Keratinocyte (primary cell): ENCODE measurements at regions not wholly inside any gene's neighbourhood (a gene's known extent, or its start where the extent isn't known, plus 50 kb on each side); places are given as distances from the start of the nearest gene placed in this dataset.

ENCODE experiments used
- EZH2 ChIP-seq: IDR thresholded peaks from one replicate; pipeline ENCODE4 v1.6.1; 2012; ENCODE audit warnings: inconsistent platforms, mild to moderate bottlenecking, low read length, moderate library complexity
- TF ChIP-seq, protein P1 (sequence below), 3 experiments: IDR thresholded peaks in 1 of 3; conservative IDR thresholded peaks in 1 of 3; optimal IDR thresholded peaks in 1 of 3; 2 replicates in 2 of 3; 3 replicates in 1 of 3; pipeline versions ENCODE3 to v1.5.1; 2011; ENCODE audit warnings: low read length in 3 of 3, mild to moderate bottlenecking in 3 of 3, moderate library complexity in 2 of 3, control low read depth in 1 of 3, inconsistent platforms in 1 of 3; ENCODE audit not compliant: insufficient read depth in 2 of 3; ENCODE audit errors: extremely low read depth in 1 of 3

DNA sequence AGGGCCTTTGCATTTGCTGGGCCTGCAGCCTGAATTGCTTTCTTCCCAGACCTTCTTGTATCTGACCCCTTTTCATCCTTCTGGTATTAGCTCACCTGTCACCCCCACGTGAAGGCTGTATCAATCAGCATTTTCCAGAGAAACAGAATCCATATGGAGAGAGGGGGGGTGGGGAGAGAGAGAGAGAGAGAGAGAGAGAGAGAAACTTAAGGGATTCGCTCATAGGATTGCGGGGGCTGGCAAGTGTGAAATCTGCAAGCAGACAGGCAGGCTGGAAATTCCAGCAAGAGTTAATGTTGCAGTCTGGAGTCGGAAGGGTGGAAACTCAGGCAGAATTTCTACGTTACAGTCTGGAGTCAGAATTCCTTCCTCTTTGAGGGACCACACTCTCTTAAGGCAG, 410.7 kb upstream of the SULF2 start:
- TF ChIP-seq, protein P1, sequence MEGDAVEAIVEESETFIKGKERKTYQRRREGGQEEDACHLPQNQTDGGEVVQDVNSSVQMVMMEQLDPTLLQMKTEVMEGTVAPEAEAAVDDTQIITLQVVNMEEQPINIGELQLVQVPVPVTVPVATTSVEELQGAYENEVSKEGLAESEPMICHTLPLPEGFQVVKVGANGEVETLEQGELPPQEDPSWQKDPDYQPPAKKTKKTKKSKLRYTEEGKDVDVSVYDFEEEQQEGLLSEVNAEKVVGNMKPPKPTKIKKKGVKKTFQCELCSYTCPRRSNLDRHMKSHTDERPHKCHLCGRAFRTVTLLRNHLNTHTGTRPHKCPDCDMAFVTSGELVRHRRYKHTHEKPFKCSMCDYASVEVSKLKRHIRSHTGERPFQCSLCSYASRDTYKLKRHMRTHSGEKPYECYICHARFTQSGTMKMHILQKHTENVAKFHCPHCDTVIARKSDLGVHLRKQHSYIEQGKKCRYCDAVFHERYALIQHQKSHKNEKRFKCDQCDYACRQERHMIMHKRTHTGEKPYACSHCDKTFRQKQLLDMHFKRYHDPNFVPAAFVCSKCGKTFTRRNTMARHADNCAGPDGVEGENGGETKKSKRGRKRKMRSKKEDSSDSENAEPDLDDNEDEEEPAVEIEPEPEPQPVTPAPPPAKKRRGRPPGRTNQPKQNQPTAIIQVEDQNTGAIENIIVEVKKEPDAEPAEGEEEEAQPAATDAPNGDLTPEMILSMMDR (optimal IDR thresholded peaks at IDR 0.05 in 1 of 3, IDR thresholded peaks at IDR 0.05 in 1 of 3, conservative IDR thresholded peaks at IDR 0.05 in 1 of 3; ENCODE audit: extremely low read depth in 1 of 3, insufficient read depth in 2 of 3, low read length in 3 of 3): no peak
- TF ChIP-seq EZH2: no peak
